CD4-positive, alpha-beta T cell (primary cell): ENCODE measurements at regions not wholly inside any gene's neighbourhood (a gene's known extent, or its start where the extent isn't known, plus 50 kb on each side); places are given as distances from the start of the nearest gene placed in this dataset.

Experiments
- ATAC-seq: fragments of 200-7000 bp; cut with Tn5 transposase; one replicate; pipeline ENCODE4 v1.10.0; 2022; ENCODE audit warnings: mild to moderate bottlenecking; ENCODE audit not compliant: poor library complexity
- CTCF ChIA-PET: fragments of 350-600 bp; sonication (Branson Sonifier 250); formaldehyde crosslinking; loops from one replicate; lab custom pipeline; 2021; ENCODE audit warnings: antibody characterized with exemption, inconsistent platforms; lab: Charles Lee
- POLR2A ChIA-PET: fragments of 350-600 bp; sonication (Branson Sonifier 250); formaldehyde crosslinking; loops from one replicate; lab custom pipeline; 2021; ENCODE audit warnings: antibody characterized with exemption, inconsistent platforms; lab: Charles Lee
- DNase-seq, 14 experiments: peaks; one replicate each; pipeline ENCODE4 v3.0.0-alpha.2; 2013 to 2020; ENCODE audit warnings: mixed read lengths in 2 of 14
- H3K27ac ChIP-seq, 2 donors: one replicate each; pipeline versions ENCODE4 v1.5.1 to v1.7.0; 2013; ENCODE audit warnings: low read length in 2 of 2, low read depth in 1 of 2, mild to moderate bottlenecking in 1 of 2
- H3K27me3 ChIP-seq, 2 experiments: 1 replicate in 1 of 2; 2 replicates in 1 of 2; pipeline versions ENCODE4 v1.6.1 to v1.7.0; 2013; ENCODE audit warnings: low read length in 2 of 2, control low read depth in 1 of 2, mild to moderate bottlenecking in 1 of 2, moderate library complexity in 1 of 2; ENCODE audit not compliant: insufficient read depth in 2 of 2, control insufficient read depth in 1 of 2
- H3K36me3 ChIP-seq: one replicate; pipeline ENCODE4 v1.6.1; 2013; ENCODE audit warnings: low read length, control low read depth; ENCODE audit not compliant: insufficient read depth
- H3K4me1 ChIP-seq: one replicate; pipeline ENCODE4 v1.6.1; 2013; ENCODE audit warnings: low read length, control low read depth; ENCODE audit not compliant: insufficient read depth
- H3K4me3 ChIP-seq: one replicate; pipeline ENCODE4 v1.5.1; 2013; ENCODE audit warnings: mild to moderate bottlenecking, low read length, moderate library complexity
- H3K9me3 ChIP-seq, 2 experiments: 1 replicate in 1 of 2; 2 replicates in 1 of 2; pipeline versions ENCODE4 v1.6.1 to v1.7.0; 2013; ENCODE audit warnings: low read length in 2 of 2, mild to moderate bottlenecking in 2 of 2, control low read depth in 1 of 2, moderate library complexity in 1 of 2; ENCODE audit not compliant: control insufficient read depth in 1 of 2, insufficient read depth in 1 of 2
- H3K27ac Mint-ChIP-seq: one replicate; pipeline ENCODE4 v1.8.0; 2020; ENCODE audit warnings: mixed read lengths
- H3K27me3 Mint-ChIP-seq: one replicate; pipeline ENCODE4 v1.8.0; 2021; ENCODE audit warnings: mixed read lengths
- H3K36me3 Mint-ChIP-seq: one replicate; pipeline ENCODE4 v1.8.0; 2021; ENCODE audit warnings: low read depth, mixed read lengths
- H3K4me1 Mint-ChIP-seq: one replicate; pipeline ENCODE4 v1.8.0; 2021; ENCODE audit warnings: low read depth, mixed read lengths
- H3K4me3 Mint-ChIP-seq: one replicate; pipeline ENCODE4 v1.8.0; 2020; ENCODE audit warnings: mild to moderate bottlenecking, mixed read lengths
- H3K9me3 Mint-ChIP-seq: one replicate; pipeline ENCODE4 v1.8.0; 2020; ENCODE audit warnings: mixed read lengths
- intact Hi-C, 2 experiments: fragments of 100-400 bp; cut with DNase I in 1 of 2; cut with micrococcal nuclease in 1 of 2; formaldehyde crosslinking; loops; one replicate each; pipeline versions ENCODE4 v1.15.1 to v1.9.0; 2023 to 2025; cut with DNase I, micrococcal nuclease
- TF ChIP-seq, protein P1 (sequence below): fragments of 200-600 bp; IDR thresholded peaks from one replicate; pipeline ENCODE4 v1.8.0; 2022; ENCODE audit warnings: antibody characterized with exemption, mild to moderate bottlenecking

DNA sequence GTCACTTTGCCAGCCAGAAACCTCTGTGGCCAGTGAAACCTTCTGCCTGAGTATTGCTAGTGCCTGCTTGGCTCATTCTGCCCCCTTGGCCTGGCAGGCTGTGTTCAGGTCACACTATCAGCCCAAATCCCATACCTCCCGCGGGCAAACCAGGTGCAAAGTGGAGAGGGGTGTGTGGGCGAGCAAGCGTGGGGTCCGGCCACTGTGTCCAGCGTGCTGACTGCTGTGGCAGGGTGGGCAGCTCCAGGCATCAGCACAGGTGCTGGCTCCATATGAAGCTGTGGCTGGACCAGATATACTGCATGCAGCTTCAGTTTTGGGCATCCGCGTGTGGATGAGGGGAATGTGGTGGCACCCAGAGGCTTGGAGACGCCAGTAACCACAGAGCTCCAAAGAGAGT is 576.5 kb upstream of the EDIL3 start:
- H3K4me1 ChIP-seq, result no peaks in the 10 kb centered on the region
- CTCF ChIA-PET, result no interaction called here
- no peak overlapping the region for H3K27ac ChIP-seq
- no peaks in the 10 kb centered on the region for H3K27me3 ChIP-seq
- DNase-seq (peak in 1 of 14 experiments; percentile 4), ATAC-seq (no peak)
- H3K36me3 Mint-ChIP-seq, result no peaks in the 10 kb centered on the region
- H3K27me3 Mint-ChIP-seq, result no peaks in the 10 kb centered on the region
- peaks cover 0 to 15% of the 10 kb centered on the region in 2 experiments for H3K9me3 ChIP-seq
- H3K9me3 Mint-ChIP-seq, result peaks cover 7% of the 10 kb centered on the region
- TF ChIP-seq, protein P1, sequence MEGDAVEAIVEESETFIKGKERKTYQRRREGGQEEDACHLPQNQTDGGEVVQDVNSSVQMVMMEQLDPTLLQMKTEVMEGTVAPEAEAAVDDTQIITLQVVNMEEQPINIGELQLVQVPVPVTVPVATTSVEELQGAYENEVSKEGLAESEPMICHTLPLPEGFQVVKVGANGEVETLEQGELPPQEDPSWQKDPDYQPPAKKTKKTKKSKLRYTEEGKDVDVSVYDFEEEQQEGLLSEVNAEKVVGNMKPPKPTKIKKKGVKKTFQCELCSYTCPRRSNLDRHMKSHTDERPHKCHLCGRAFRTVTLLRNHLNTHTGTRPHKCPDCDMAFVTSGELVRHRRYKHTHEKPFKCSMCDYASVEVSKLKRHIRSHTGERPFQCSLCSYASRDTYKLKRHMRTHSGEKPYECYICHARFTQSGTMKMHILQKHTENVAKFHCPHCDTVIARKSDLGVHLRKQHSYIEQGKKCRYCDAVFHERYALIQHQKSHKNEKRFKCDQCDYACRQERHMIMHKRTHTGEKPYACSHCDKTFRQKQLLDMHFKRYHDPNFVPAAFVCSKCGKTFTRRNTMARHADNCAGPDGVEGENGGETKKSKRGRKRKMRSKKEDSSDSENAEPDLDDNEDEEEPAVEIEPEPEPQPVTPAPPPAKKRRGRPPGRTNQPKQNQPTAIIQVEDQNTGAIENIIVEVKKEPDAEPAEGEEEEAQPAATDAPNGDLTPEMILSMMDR, result no peak
- no peak overlapping the region for H3K4me3 ChIP-seq
- no peak overlapping the region for H3K4me3 Mint-ChIP-seq
- H3K36me3 ChIP-seq, result no peaks in the 10 kb centered on the region
- H3K4me1 Mint-ChIP-seq, result no peaks in the 10 kb centered on the region
- POLR2A ChIA-PET, result no interaction called here
- intact Hi-C loops, result no loop called here
- no peak overlapping the region for H3K27ac Mint-ChIP-seq

DNA sequence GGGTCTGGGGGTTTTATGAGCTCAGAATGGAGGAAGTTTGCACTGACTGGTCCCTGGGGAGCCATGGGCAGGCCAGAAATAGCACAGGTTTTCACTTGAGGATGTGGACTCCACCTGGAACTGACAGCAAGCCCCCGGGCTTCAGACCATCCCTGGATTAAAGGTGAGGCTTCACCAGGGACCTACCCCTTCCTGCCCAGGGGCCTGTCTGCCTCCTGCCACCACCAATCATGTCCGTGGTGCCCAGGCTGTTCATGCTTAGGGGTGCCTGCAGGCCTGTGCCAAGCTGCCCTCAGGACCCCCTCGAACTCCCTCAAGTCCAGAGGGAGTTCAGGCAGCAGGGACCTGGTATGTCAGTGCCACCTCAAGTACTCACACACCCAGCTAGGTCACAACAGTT is 577.2 kb upstream of the EDIL3 start:
- H3K27me3 ChIP-seq, result no peaks in the 10 kb centered on the region
- intact Hi-C loops, result no loop called here
- no peak for ATAC-seq
- ChIA-PET POLR2A (no interaction called here), CTCF (no interaction called here)
- peaks cover 8% of the 10 kb centered on the region for H3K9me3 Mint-ChIP-seq
- H3K4me1 Mint-ChIP-seq, result no peaks in the 10 kb centered on the region
- H3K36me3 Mint-ChIP-seq, result no peaks in the 10 kb centered on the region
- no peaks in the 10 kb centered on the region for H3K36me3 ChIP-seq
- TF ChIP-seq, protein P1, result no peak
- no peak overlapping the region for H3K4me3 ChIP-seq
- no peak overlapping the region for H3K27ac Mint-ChIP-seq
- no peak overlapping the region for H3K27ac ChIP-seq
- H3K4me3 Mint-ChIP-seq, result no peak overlapping the region
- no peaks in the 10 kb centered on the region for H3K4me1 ChIP-seq
- peaks cover 0 to 15% of the 10 kb centered on the region in 2 experiments for H3K9me3 ChIP-seq
- no peaks in the 10 kb centered on the region for H3K27me3 Mint-ChIP-seq
- no peak for DNase-seq

DNA sequence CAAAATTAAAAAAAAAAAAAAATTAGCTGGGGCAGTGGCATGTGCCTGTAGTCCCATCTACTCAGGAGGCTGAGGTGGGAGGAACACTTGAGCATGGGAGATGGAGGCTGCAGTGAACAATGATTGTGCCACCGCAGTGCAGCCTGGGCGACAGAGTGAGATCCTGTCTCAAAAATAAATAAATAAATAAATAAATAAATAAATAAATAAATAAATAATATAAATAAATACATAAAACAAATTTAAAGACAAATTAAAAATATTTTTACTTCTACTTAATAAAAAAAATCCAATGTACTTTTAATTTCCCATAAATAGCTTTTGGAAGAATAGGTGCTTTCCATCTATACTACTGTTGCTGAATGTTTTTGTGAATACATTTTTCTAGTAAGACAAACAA is 598.4 kb upstream of the EDIL3 start:
- DNase-seq (no peak), ATAC-seq (no peak)
- Histone ChIP-seq H3K9me3 (peaks cover 0 to 4% of the 10 kb centered on the region in 2 experiments), H3K36me3 (no peaks in the 10 kb centered on the region), H3K27ac (no peak overlapping the region), H3K27me3 (no peaks in the 10 kb centered on the region), H3K4me1 (no peaks in the 10 kb centered on the region), H3K4me3 (no peak overlapping the region)
- Mint-ChIP-seq H3K36me3 (no peaks in the 10 kb centered on the region), H3K4me1 (no peaks in the 10 kb centered on the region), H3K9me3 (peaks cover 8% of the 10 kb centered on the region), H3K4me3 (no peak overlapping the region), H3K27ac (no peak overlapping the region), H3K27me3 (no peaks in the 10 kb centered on the region)
- ChIA-PET CTCF (no interaction called here), POLR2A (no interaction called here)
- intact Hi-C loops, result no loop called here
- TF ChIP-seq, protein P1, result no peak
